Stimulated activated naive CD8-positive, alpha-beta T cell treated with anti-CD3 and anti-CD28 coated beads, Interleukin-15, amount 100 ng/mL, for 72 hours (primary cell): ENCODE measurements at regions not wholly inside any gene's neighbourhood (a gene's known extent, or its start where the extent isn't known, plus 50 kb on each side); places are given as distances from the start of the nearest gene placed in this dataset.

Experiments used
- ATAC-seq: fragments of 150-1000 bp; cut with Tn5 transposase; 2 replicates; pipeline ENCODE4 v1.10.0; 2021; ENCODE audit warnings: mild to moderate bottlenecking, moderate library complexity
- DNase-seq, 2 donors: peaks; one replicate each; pipeline ENCODE4 v3.0.0; 2021 to 2022
- H3K27ac Mint-ChIP-seq, 2 donors: one replicate each; pipeline ENCODE4 v1.8.0; 2022; ENCODE audit warnings: mild to moderate bottlenecking in 2 of 2, mixed read lengths in 2 of 2, moderate library complexity in 2 of 2
- H3K27me3 Mint-ChIP-seq: one replicate; pipeline ENCODE4 v1.8.0; 2022; ENCODE audit warnings: mixed read lengths
- H3K4me1 Mint-ChIP-seq: one replicate; pipeline ENCODE4 v1.8.0; 2022; ENCODE audit warnings: mild to moderate bottlenecking, mixed read lengths
- H3K4me3 Mint-ChIP-seq, 2 donors: one replicate each; pipeline ENCODE4 v1.8.0; 2022; ENCODE audit warnings: mild to moderate bottlenecking in 2 of 2, mixed read lengths in 2 of 2, moderate library complexity in 1 of 2
- H3K9me3 Mint-ChIP-seq, 2 donors: one replicate each; pipeline ENCODE4 v1.8.0; 2022; ENCODE audit warnings: mixed read lengths in 2 of 2

DNA sequence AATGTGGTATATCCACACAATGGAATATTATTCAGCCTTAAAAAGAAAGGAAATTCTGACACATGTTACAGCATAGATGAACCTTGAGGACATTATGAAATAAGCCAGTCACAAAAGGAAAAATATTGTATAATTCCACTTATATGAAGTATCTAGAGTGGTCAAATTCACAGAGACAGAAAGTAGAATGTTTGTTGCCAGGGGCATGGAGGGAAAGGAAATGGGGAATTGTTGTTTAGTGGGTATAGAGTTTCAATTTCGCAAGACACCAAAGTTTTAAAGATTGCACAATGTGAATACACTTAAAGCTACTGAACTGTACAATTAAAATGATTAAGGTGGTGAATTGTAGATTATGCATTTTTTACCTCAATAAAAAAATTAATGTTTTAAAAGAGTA is 92.9 kb downstream of the TXNL1 start:
- H3K27ac Mint-ChIP-seq, result no peak overlapping the region
- H3K4me3 Mint-ChIP-seq, result no peak overlapping the region
- peaks cover 0 to 5% of the 10 kb centered on the region in 2 donors for H3K9me3 Mint-ChIP-seq
- ATAC-seq (no peak), DNase-seq (no peak)
- no peaks in the 10 kb centered on the region for H3K27me3 Mint-ChIP-seq
- H3K4me1 Mint-ChIP-seq, result no peaks in the 10 kb centered on the region

- Mint-ChIP-seq H3K4me3 (no peak overlapping the region), H3K9me3 (peaks cover 0 to 5% of the 10 kb centered on the region in 2 donors), H3K27me3 (no peaks in the 10 kb centered on the region), H3K4me1 (no peaks in the 10 kb centered on the region), H3K27ac (no peak overlapping the region)
- DNase-seq (no peak), ATAC-seq (no peak)
Observed at GRCh38 chr18:56542476-56542875, 95.9 kb downstream of the TXNL1 start.

DNA sequence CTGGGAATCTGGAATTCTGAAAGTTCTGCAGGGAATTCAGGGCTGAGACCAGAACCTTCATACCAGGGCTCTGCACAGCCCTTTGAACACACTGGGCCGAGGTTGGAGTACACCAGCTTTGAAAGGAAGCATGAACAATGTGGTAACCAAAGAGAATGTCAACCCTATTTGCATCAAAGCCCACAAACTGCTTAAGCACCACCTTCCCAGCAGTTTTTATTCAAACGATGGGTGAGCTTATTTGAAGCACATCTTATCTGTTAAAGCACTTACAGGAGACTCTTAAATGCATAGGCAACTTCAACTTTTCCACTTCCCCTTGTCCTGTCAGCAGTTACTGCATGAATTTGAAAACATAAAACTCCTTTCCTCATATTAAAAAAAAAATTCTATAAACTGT is 96.6 kb downstream of the TXNL1 start:
- no peaks in the 10 kb centered on the region for H3K4me1 Mint-ChIP-seq
- no peak for ATAC-seq
- H3K27ac Mint-ChIP-seq, result no peak overlapping the region
- no peak overlapping the region for H3K4me3 Mint-ChIP-seq
- H3K9me3 Mint-ChIP-seq, result peaks cover 0 to 5% of the 10 kb centered on the region in 2 donors
- no peaks in the 10 kb centered on the region for H3K27me3 Mint-ChIP-seq
- DNase-seq, result no peak

DNA sequence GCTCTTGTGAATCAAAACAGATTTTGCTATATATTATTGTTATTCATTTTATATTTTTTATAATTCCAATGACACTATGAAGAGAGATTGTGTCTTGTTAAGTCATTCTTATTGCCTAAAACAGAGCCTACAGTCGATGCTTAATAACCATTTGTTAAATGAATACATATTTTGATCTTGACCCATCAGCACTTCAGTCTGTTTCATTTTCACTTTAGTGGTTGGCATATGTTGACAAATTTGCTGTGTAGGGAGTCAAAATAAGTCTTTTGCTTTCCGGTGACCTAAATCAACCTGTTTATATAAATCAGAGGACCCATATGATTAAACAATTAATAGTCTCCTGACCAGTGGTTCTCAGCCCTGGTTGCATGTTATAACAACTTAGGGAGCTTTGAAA is 97.1 kb downstream of the TXNL1 start:
- no peak overlapping the region for H3K27ac Mint-ChIP-seq
- peaks cover 0 to 5% of the 10 kb centered on the region in 2 donors for H3K9me3 Mint-ChIP-seq
- no peak for ATAC-seq
- H3K4me3 Mint-ChIP-seq, result no peak overlapping the region
- H3K27me3 Mint-ChIP-seq, result no peaks in the 10 kb centered on the region
- H3K4me1 Mint-ChIP-seq, result no peaks in the 10 kb centered on the region
- DNase-seq, result no peak

DNA sequence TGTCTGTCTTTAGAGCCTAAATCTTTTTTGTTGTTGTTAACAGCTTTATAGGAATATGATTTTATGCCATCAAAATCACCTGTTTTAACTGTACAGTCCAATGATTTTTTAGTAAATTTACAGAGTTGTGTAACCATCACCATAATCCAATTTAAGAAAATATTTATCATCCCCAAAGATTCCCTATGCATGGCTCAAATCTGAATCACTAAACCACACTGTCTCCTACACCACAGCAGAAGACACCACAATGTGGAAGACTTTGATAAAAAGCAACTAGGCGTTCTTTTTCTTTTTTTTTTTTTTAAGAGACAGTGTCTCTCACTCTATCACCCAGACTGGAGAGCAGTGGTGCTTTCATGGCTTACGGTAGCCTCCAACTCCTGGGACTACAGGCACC is 99.6 kb downstream of the TXNL1 start:
- Mint-ChIP-seq H3K27me3 (peaks cover 8% of the 10 kb centered on the region), H3K9me3 (no peaks in the 10 kb centered on the region), H3K4me1 (no peaks in the 10 kb centered on the region), H3K27ac (no peak overlapping the region), H3K4me3 (no peak overlapping the region)
- ATAC-seq, result no peak
- no peak for DNase-seq

DNA sequence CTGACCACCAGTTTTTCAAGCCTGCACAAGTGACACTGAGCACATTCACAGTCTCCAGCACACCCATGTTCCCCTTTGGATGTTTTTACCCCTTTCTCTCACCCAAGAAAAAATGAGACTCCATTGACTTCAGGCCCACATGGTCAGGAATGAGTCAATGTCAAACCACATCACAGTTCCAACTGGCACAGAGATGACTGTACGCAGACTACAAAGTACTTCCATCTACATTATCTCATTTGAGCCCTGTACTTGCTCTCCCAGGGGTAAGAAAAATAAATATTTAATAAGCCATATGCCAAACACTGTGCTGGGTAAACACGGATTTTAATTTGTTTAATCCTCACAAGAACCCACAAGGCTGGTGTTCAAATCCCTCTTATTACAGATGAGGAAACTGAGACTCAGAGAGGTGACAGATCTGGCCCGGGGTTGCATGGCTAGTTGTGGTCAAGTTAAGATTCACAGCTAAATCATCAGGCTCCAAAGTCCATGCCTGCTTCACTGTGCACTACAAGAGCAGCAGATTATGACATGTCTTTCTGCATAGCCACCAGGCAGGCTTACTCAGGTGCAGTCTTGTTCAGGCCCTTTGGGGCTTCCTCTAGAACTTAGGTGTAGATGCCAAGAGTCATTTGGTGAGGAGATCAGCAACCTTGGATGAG is 106.1 kb downstream of the TXNL1 start:
- Mint-ChIP-seq H3K4me3 (no peak overlapping the region), H3K9me3 (peaks cover 0 to 5% of the 10 kb centered on the region in 2 donors), H3K4me1 (peaks cover 7% of the 10 kb centered on the region), H3K27ac (no peak overlapping the region), H3K27me3 (peaks cover 8% of the 10 kb centered on the region)
- peak; percentile 3 to 31 for DNase-seq
- peak; percentile 97 for ATAC-seq

DNA sequence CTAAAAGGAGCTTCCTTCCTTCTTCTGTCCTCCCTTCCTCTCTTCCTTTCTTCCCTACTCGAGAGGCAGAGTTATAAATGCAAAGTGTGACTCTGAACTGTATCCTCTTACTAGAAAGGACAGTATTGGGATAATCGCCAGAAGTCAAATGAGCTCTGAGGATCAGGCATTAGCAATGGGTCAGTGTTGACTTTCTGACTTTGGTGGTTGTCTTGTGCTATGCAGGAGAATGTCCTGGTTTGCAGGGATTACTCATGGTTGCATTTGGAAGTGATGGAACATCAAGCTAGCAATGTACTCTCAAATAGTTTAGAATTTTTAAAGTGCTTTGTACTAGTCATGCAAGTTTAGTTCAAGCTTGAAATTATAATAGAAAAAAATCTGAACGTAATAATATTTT is 115.6 kb downstream of the TXNL1 start:
- no peak for DNase-seq
- Mint-ChIP-seq H3K4me1 (no peaks in the 10 kb centered on the region), H3K27me3 (peaks cover 20% of the 10 kb centered on the region), H3K9me3 (peaks cover 0 to 7% of the 10 kb centered on the region in 2 donors), H3K27ac (no peak overlapping the region), H3K4me3 (no peak overlapping the region)
- ATAC-seq, result no peak

DNA sequence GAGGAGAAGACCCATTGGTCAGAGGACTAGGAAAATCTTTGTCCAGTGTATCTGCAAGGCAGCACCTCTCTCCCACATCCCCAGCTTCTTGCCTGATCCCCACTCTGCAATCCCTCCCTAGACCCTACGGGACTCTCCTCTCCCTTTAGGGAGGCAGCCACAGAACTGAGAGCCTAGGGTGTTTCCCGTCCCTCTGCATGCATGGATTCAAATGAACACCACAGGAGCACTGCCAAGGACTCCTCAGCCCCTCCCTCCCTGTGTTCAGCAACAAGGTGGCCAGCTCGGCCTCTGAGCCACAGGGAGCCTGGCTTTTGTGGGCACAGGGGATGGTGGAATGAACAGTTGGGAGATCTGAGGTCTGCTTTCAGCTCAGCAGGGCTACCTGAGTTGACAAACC is 117.1 kb downstream of the TXNL1 start:
- no peak overlapping the region for H3K27ac Mint-ChIP-seq
- peaks cover 22% of the 10 kb centered on the region for H3K27me3 Mint-ChIP-seq
- H3K4me3 Mint-ChIP-seq, result no peak overlapping the region
- DNase-seq (no peak), ATAC-seq (no peak)
- peaks cover 0 to 7% of the 10 kb centered on the region in 2 donors for H3K9me3 Mint-ChIP-seq
- H3K4me1 Mint-ChIP-seq, result no peaks in the 10 kb centered on the region

- no peak overlapping the region for H3K27ac Mint-ChIP-seq
- no peak overlapping the region for H3K4me3 Mint-ChIP-seq
- no peaks in the 10 kb centered on the region for H3K9me3 Mint-ChIP-seq
- no peak for ATAC-seq
- DNase-seq, result no peak
- H3K27me3 Mint-ChIP-seq, result peaks cover 14% of the 10 kb centered on the region
- H3K4me1 Mint-ChIP-seq, result no peaks in the 10 kb centered on the region
Observed at GRCh38 chr18:56517761-56518160, 120.6 kb downstream of the TXNL1 start.

DNA sequence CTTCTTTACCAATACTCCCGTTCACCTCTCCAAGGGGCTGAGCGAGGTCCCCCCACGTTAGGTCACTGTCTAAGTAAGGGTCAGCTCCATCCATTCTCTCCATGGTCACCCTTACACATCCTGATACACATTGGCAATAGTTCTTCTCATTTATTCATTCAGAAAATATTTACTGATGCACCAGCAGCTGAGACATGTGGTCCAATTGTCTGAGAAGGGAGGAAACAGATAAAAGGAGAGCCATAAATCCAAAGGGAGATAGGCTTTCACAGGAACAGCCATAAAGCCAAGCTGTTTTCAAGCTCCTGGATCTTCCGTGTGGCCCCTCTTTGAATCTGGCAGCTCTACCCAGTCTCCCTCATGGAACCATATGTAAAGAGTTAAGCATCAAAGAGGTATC is 121.2 kb downstream of the TXNL1 start:
- Mint-ChIP-seq H3K4me1 (peaks cover under 1% of the 10 kb centered on the region), H3K27me3 (peaks cover 14% of the 10 kb centered on the region), H3K27ac (no peak overlapping the region), H3K4me3 (no peak overlapping the region), H3K9me3 (no peaks in the 10 kb centered on the region)
- no peak for DNase-seq
- no peak for ATAC-seq

DNA sequence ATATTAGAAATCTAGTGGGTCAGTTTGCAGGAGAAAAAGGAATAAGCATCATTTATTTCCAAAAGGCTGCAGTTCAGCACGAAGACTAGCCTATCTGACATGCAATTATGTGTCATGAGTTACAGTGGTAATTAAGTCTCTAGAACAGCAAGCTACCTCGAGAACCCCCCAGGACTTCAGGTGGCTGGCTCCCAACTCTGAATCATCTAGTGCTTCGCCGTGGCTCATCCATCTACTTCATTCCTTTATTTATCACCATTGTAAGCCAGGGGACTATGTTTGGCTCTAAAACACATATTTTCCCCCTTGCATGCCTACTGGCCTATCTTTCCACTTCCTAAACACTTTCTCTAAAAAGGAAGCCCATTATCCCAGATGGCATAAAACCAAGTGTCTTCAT is 121.6 kb downstream of the TXNL1 start:
- Mint-ChIP-seq H3K4me1 (peaks cover 4% of the 10 kb centered on the region), H3K27ac (no peak overlapping the region), H3K27me3 (peaks cover 14% of the 10 kb centered on the region), H3K4me3 (no peak overlapping the region), H3K9me3 (no peaks in the 10 kb centered on the region)
- DNase-seq (no peak), ATAC-seq (no peak)

DNA sequence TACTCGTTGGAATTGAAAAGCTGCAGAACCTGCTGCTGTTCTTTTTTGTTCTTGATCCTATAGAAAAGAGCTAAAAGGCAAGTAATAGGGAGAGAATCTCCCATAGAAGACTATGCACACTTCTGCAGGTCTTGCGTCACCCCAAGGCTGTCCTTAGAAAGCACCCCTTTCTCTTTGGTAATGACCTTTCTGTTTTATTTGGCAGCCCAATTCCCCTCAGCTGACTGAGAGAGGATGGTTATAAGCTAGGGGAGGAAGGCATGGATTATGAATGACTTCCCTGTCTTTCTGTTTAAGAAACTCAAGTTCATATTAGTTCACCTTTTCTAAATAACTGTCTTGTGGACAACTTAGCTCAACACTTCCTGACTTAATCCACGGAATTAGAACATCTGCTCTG is 122.9 kb downstream of the TXNL1 start:
- no peak overlapping the region for H3K4me3 Mint-ChIP-seq
- no peak overlapping the region for H3K27ac Mint-ChIP-seq
- H3K9me3 Mint-ChIP-seq, result no peaks in the 10 kb centered on the region
- peaks cover 4% of the 10 kb centered on the region for H3K4me1 Mint-ChIP-seq
- peaks cover 14% of the 10 kb centered on the region for H3K27me3 Mint-ChIP-seq
- no peak for ATAC-seq
- DNase-seq, result no peak

GRCh38 chr18:56511996-56512395 is 126.4 kb downstream of the TXNL1 start:
- H3K4me1 Mint-ChIP-seq, result peaks cover 4% of the 10 kb centered on the region

DNA sequence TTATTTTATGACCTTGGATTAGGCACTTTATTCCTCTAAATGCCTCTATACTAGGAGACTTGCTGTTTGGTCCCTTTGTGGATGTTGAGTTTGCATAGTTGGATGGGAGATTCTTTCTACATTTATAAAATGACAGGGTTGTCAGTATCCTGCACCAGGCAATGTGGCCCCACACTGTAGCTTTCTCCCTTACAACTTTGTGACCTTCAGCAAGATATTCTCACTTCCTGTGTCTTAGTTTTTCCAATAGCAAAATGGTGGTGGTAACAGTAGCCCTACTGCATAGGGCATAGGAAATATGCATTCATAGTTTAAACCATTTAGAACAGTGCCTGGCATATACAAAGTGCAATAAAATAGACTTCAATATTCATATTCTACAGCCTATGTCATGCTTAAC is 128.3 kb downstream of the TXNL1 start:
- DNase-seq, result no peak
- Mint-ChIP-seq H3K4me3 (no peak overlapping the region), H3K27me3 (no peaks in the 10 kb centered on the region), H3K27ac (peak overlapping the region in 1 of 2 donors; percentile 54), H3K9me3 (no peaks in the 10 kb centered on the region), H3K4me1 (peaks cover 9% of the 10 kb centered on the region)
- ATAC-seq, result no peak

More at GRCh38 chr18:56511996-56512395, 126.4 kb downstream of the TXNL1 start:
- DNase-seq, result no peak
- Mint-ChIP-seq H3K9me3 (no peaks in the 10 kb centered on the region), H3K27ac (no peak overlapping the region), H3K4me3 (no peak overlapping the region), H3K27me3 (no peaks in the 10 kb centered on the region)
- peak; percentile 46 for ATAC-seq

DNA sequence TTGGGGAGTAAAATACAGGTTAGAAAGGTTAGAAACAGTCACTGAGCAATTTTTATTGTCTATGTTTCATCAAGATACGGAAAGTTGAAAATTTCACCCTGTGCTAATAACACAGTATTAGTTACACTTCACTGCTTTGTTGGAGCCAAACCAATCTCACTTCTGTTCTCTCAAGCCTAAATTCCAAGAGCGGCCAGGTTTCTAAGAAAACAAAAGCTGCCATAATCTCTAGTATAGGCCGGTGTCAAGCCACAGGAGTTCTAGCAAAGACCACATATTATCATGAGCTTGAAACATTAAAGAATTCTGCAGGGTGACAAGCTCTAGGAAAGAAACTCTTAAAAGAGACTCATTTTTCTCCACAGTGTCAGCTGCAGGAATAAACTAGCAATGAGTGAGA is 128.7 kb downstream of the TXNL1 start:
- Mint-ChIP-seq H3K4me1 (peaks cover 11% of the 10 kb centered on the region), H3K27me3 (no peaks in the 10 kb centered on the region), H3K4me3 (no peak overlapping the region), H3K27ac (no peak overlapping the region), H3K9me3 (no peaks in the 10 kb centered on the region)
- ATAC-seq (no peak), DNase-seq (no peak)

GRCh38 chr18:56508370-56509036 is 129.9 kb downstream of the TXNL1 start:
- Mint-ChIP-seq H3K27ac (no peak overlapping the region), H3K4me3 (no peak overlapping the region), H3K9me3 (no peaks in the 10 kb centered on the region), H3K27me3 (no peaks in the 10 kb centered on the region), H3K4me1 (peaks cover 11% of the 10 kb centered on the region)
- no peak for DNase-seq
- no peak for ATAC-seq

- ATAC-seq (no peak), DNase-seq (no peak)
- Mint-ChIP-seq H3K4me3 (no peak overlapping the region), H3K4me1 (peaks cover 7% of the 10 kb centered on the region), H3K9me3 (no peaks in the 10 kb centered on the region), H3K27ac (no peak overlapping the region), H3K27me3 (peaks cover 7% of the 10 kb centered on the region)
Observed at GRCh38 chr18:56505971-56506370, 132.4 kb downstream of the TXNL1 start.
